ENCODE measurements at regions not wholly inside any gene's neighbourhood (a gene's known extent, or its start where the extent isn't known, plus 50 kb on each side); places are given as distances from the start of the nearest gene placed in this dataset.

DNA sequence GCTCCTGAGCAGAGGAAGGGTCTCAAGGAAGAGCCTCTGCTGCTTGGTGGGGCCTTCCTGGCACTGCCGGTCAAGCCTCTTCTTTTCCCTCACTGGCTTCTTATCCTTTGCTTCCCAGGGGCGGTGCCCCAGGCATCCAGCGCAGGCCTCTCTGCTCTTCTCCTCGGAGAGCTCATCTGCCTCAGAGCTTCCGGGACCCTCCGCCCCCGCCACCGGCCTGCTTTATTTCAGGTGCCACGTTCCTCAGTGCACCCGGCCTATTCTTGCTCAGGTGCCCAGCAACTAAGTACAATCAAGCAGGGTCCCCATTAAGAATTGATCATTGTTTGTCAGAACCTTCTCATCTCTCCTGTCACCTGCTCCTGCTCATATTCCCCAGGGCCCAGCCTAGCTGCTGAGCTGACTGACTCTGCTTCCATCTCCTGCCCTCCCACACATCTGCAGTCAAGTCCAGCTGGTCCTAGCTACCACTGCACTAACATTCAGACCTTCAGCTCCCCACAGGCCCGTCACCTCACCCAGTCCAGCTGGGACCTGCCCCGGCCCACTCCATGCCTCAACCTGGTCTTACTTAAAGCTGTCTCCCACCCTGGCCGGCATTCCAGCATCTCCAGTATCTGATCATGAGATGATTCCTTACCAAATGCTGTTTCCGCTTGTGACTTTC, 114.3 kb upstream of the BOD1 start:
- TF ChIP-seq, protein P1, sequence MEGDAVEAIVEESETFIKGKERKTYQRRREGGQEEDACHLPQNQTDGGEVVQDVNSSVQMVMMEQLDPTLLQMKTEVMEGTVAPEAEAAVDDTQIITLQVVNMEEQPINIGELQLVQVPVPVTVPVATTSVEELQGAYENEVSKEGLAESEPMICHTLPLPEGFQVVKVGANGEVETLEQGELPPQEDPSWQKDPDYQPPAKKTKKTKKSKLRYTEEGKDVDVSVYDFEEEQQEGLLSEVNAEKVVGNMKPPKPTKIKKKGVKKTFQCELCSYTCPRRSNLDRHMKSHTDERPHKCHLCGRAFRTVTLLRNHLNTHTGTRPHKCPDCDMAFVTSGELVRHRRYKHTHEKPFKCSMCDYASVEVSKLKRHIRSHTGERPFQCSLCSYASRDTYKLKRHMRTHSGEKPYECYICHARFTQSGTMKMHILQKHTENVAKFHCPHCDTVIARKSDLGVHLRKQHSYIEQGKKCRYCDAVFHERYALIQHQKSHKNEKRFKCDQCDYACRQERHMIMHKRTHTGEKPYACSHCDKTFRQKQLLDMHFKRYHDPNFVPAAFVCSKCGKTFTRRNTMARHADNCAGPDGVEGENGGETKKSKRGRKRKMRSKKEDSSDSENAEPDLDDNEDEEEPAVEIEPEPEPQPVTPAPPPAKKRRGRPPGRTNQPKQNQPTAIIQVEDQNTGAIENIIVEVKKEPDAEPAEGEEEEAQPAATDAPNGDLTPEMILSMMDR (IDR thresholded peaks at IDR 0.05; ENCODE audit: insufficient read depth, low read depth, low read length, missing control alignments), result no peak
- H3K4me3 ChIP-seq (ENCODE audit: low read length), result no peak overlapping the region
- no peak for DNase-seq (ENCODE audit: low read depth)

GRCh38 chr5:173733021-173733420, 116.6 kb upstream of the BOD1 start:
- H3K4me3 ChIP-seq (ENCODE audit: low read length), result no peak overlapping the region
- TF ChIP-seq, protein P1 (IDR thresholded peaks at IDR 0.05; ENCODE audit: insufficient read depth, low read depth, low read length, missing control alignments), result no peak
- DNase-seq (ENCODE audit: low read depth), result no peak

- TF ChIP-seq, protein P1 (IDR thresholded peaks at IDR 0.05; ENCODE audit: insufficient read depth, low read depth, low read length, missing control alignments), result no peak
- DNase-seq (ENCODE audit: low read depth), result no peak
- H3K4me3 ChIP-seq (ENCODE audit: low read length), result no peak overlapping the region
Observed at GRCh38 chr5:173733425-173733824, 117.0 kb upstream of the BOD1 start.

DNA sequence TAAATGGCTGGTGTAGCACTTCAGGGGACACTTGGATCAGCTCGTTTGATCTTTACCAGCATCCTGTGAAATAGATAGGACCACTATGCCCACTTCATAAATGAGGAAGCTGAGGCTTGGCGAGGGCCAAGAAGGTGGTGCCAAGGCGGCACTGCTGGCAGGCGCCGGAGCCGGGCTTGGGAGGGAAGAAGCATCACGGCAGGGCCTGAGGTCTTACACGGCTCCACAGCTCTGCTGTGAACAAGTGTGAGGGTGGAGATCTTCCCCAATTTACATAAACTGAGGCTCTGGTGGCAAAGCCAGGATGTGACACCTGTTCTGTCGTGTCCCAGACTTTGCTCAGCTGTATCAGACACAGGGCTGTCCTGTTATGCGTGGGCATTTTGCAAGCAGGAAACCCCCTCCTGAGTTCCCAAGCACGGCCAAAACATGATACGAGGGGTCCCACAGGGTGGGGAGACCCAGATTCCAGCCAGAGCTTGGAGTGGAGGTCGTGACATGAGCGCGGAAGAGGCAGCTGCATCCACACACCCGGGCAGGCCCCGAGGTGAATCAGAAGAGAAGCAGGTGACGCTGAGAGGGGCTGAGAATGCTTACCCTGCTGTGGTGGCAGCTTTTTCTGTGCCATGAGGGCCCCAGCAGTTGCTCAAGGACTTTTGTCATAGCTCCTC, 117.5 kb upstream of the BOD1 start:
- H3K4me3 ChIP-seq (ENCODE audit: low read length), result no peak overlapping the region
- DNase-seq (ENCODE audit: low read depth), result no peak
- TF ChIP-seq, protein P1 (IDR thresholded peaks at IDR 0.05; ENCODE audit: insufficient read depth, low read depth, low read length, missing control alignments), result no peak

DNA sequence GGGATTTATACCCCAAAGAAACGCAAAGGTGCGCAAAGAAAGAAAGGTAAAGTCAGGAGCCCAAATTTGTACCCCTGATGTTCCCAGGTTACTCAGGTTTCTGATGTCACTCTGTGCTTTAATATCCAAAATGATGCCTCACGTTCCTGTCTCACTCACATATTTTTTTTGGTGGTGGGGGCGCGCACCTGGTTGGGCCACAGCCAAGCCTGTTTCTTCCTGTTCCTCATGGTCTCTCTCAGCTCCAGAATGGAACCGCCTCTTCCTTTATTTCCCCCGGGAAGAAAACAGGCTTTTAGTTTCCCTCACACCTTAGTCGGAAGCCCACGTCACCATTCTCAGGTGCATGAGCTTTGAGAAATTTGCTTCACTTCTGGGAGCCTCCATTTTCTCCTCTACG, 118.3 kb upstream of the BOD1 start:
- DNase-seq (ENCODE audit: low read depth), result no peak
- no peak overlapping the region for H3K4me3 ChIP-seq (ENCODE audit: low read length)
- TF ChIP-seq, protein P1 (IDR thresholded peaks at IDR 0.05; ENCODE audit: insufficient read depth, low read depth, low read length, missing control alignments), result no peak

DNA sequence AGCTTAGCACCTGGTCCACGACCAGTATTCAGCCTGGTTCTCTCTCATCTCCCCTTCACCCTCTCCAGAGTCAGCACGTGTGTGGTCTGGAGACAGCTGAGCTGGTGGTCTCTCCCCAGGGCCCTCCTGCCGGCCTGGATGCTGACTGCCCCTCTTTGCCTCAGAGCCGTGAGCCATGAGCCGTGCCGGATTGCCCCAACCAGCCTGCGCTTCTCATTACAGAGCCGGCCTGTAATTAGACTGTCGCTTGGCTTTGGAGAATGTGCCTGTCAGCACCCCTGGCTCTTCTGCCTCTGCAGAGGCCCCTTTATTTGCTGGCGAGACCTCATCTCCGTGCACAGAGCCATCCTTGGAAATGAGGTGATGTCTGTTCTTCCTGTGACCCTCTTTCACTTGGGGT, 118.7 kb upstream of the BOD1 start:
- H3K4me3 ChIP-seq (ENCODE audit: low read length), result no peak overlapping the region
- no peak for DNase-seq (ENCODE audit: low read depth)
- TF ChIP-seq, protein P1 (IDR thresholded peaks at IDR 0.05; ENCODE audit: insufficient read depth, low read depth, low read length, missing control alignments), result no peak

DNA sequence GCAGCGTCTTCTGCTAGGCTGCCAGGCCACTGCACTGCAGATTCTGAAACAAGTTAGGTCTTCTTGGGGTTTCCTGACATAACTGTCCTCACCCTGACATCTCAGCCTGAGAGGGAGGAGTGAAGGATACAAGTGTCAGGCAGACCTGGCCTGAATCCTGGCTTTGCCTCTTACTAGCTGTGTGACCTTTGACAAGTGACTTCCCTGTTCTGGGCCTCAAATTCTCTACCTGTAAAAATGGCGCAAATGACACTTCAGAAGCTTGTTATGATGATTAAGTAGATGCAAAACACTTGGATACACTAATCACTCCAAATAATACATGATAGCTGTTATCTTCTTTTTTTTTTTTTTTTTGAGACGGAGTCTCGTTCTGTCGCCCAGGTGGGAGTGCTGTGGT, 119.2 kb upstream of the BOD1 start:
- no peak overlapping the region for H3K4me3 ChIP-seq (ENCODE audit: low read length)
- TF ChIP-seq, protein P1 (IDR thresholded peaks at IDR 0.05; ENCODE audit: insufficient read depth, low read depth, low read length, missing control alignments), result no peak
- DNase-seq (ENCODE audit: low read depth), result no peak

Data from epithelial cell of esophagus (primary cell).